T-cell (primary cell): ENCODE measurements at regions not wholly inside any gene's neighbourhood (a gene's known extent, or its start where the extent isn't known, plus 50 kb on each side); places are given as distances from the start of the nearest gene placed in this dataset.

ENCODE experiments used
- ATAC-seq, 4 experiments: fragments of 200-7000 bp in 3 of 4; fragments of 150-1000 bp in 1 of 4; cut with Tn5 transposase; replicated peaks in 1 of 4; 1 replicate in 3 of 4; 2 replicates in 1 of 4; pipeline ENCODE4 v1.10.0; 2021; ENCODE audit warnings: moderate library complexity in 3 of 4, mild to moderate bottlenecking in 2 of 4, moderate number of reproducible peaks in 1 of 4
- CTCF ChIA-PET, 2 donors: fragments of 300-600 bp; sonication (Branson Sonifier 250); formaldehyde crosslinking; loops; one replicate each; lab custom pipeline; 2022; ENCODE audit warnings: antibody characterized with exemption in 2 of 2; lab: Charles Lee
- POLR2A ChIA-PET, 2 donors: fragments of 300-600 bp; sonication (Branson Sonifier 250); formaldehyde crosslinking; loops; one replicate each; lab custom pipeline; 2022; ENCODE audit warnings: antibody characterized with exemption in 2 of 2; lab: Charles Lee
- DNase-seq, 35 experiments: peaks; one replicate each; pipeline versions ENCODE4 v3.0.0 to v3.0.0-alpha.2; 2013 to 2023
- H3K27ac ChIP-seq: one replicate; pipeline ENCODE4 v1.5.1; 2013; ENCODE audit warnings: low read length
- H3K27me3 ChIP-seq, 2 experiments: replicated peaks in 1 of 2; 1 replicate in 1 of 2; 2 replicates in 1 of 2; pipeline versions ENCODE4 v1.6.1 to v1.7.0; 2013; ENCODE audit warnings: low read length in 1 of 2, mixed read lengths in 1 of 2; ENCODE audit not compliant: control insufficient read depth in 2 of 2, insufficient read depth in 2 of 2; ENCODE audit errors: extremely low read depth in 1 of 2
- H3K36me3 ChIP-seq, 2 donors: 1 replicate in 1 of 2; 2 replicates in 1 of 2; pipeline versions ENCODE4 v1.6.1 to v1.7.0; 2013; ENCODE audit warnings: low read length in 1 of 2; ENCODE audit not compliant: control insufficient read depth in 2 of 2, insufficient read depth in 1 of 2; ENCODE audit errors: extremely low read depth in 1 of 2
- H3K4me1 ChIP-seq, 2 experiments: 1 replicate in 1 of 2; 2 replicates in 1 of 2; pipeline versions ENCODE4 v1.6.1 to v1.7.0; 2013; ENCODE audit warnings: low read length in 2 of 2, mixed read lengths in 1 of 2; ENCODE audit not compliant: insufficient read depth in 2 of 2, control insufficient read depth in 1 of 2; ENCODE audit errors: extremely low read depth in 1 of 2
- H3K4me3 ChIP-seq, 2 donors: 1 replicate in 1 of 2; 2 replicates in 1 of 2; pipeline versions ENCODE4 v1.5.1 to v1.7.0; 2013; ENCODE audit warnings: mild to moderate bottlenecking in 2 of 2, low read length in 1 of 2, moderate library complexity in 1 of 2; ENCODE audit not compliant: control insufficient read depth in 1 of 2; ENCODE audit errors: extremely low read depth in 1 of 2
- H3K9me3 ChIP-seq: 2 replicates; pipeline ENCODE4 v1.7.0; 2013
- H3K27ac Mint-ChIP-seq, 2 donors: one replicate each; pipeline ENCODE4 v1.8.0; 2020 to 2021; ENCODE audit warnings: mild to moderate bottlenecking in 2 of 2, mixed read lengths in 2 of 2
- H3K27me3 Mint-ChIP-seq, 2 donors: one replicate each; pipeline ENCODE4 v1.8.0; 2021 to 2022; ENCODE audit warnings: mixed read lengths in 2 of 2
- H3K36me3 Mint-ChIP-seq: one replicate; pipeline ENCODE4 v1.8.0; 2021; ENCODE audit warnings: mixed read lengths
- H3K4me1 Mint-ChIP-seq, 3 donors: one replicate each; pipeline ENCODE4 v1.8.0; 2020 to 2022; ENCODE audit warnings: mixed read lengths in 3 of 3, mild to moderate bottlenecking in 1 of 3
- H3K4me3 Mint-ChIP-seq, 3 donors: one replicate each; pipeline ENCODE4 v1.8.0; 2020 to 2022; ENCODE audit warnings: mild to moderate bottlenecking in 3 of 3, mixed read lengths in 3 of 3, moderate library complexity in 3 of 3
- H3K9me3 Mint-ChIP-seq, 3 donors: one replicate each; pipeline ENCODE4 v1.8.0; 2020 to 2022; ENCODE audit warnings: mixed read lengths in 3 of 3
- WGBS: methylation state at CpG from one replicate; pipeline ENCODE4 v1.1.5; 2013; ENCODE audit warnings: missing lambda C conversion rate; ENCODE audit not compliant: insufficient coverage; 5-methylcytosine and 5-hydroxymethylcytosine counted together

GRCh38 chr6:169342710-169343109 is 89.1 kb upstream of the THBS2 start:
- H3K4me3 ChIP-seq: no peak overlapping the region
- H3K27ac ChIP-seq: no peak overlapping the region
- no CpG with 5 or more reads among the region's 3 CpGs for WGBS
- Mint-ChIP-seq H3K27me3 (peaks cover 7 to 11% of the 10 kb centered on the region in 2 donors), H3K36me3 (no peaks in the 10 kb centered on the region), H3K4me1 (no peaks in the 10 kb centered on the region), H3K4me3 (no peak overlapping the region), H3K27ac (no peak overlapping the region), H3K9me3 (no peaks in the 10 kb centered on the region)
- ChIA-PET CTCF (no interaction called here), POLR2A (no interaction called here)
- peaks cover 0 to 15% of the 10 kb centered on the region in 2 experiments for H3K27me3 ChIP-seq
- H3K36me3 ChIP-seq: no peaks in the 10 kb centered on the region
- no peaks in the 10 kb centered on the region for H3K9me3 ChIP-seq
- DNase-seq: no peak
- H3K4me1 ChIP-seq: no peaks in the 10 kb centered on the region
- ATAC-seq: no peak

GRCh38 chr6:169341706-169342105 is 88.1 kb upstream of the THBS2 start:
- Histone ChIP-seq H3K36me3 (no peaks in the 10 kb centered on the region), H3K27ac (no peak overlapping the region), H3K4me3 (no peak overlapping the region), H3K27me3 (peaks cover 0 to 15% of the 10 kb centered on the region in 2 experiments), H3K4me1 (no peaks in the 10 kb centered on the region), H3K9me3 (no peaks in the 10 kb centered on the region)
- H3K27me3 Mint-ChIP-seq: peaks cover 7 to 11% of the 10 kb centered on the region in 2 donors
- ChIA-PET POLR2A (no interaction called here), CTCF (no interaction called here)
- no peaks in the 10 kb centered on the region for H3K4me1 Mint-ChIP-seq
- ATAC-seq (no peak), DNase-seq (no peak)
- no peaks in the 10 kb centered on the region for H3K36me3 Mint-ChIP-seq
- WGBS: 75% methylated on average over 5 of the region's 5 CpGs
- no peak overlapping the region for H3K4me3 Mint-ChIP-seq
- H3K9me3 Mint-ChIP-seq: no peaks in the 10 kb centered on the region
- H3K27ac Mint-ChIP-seq: no peak overlapping the region

GRCh38 chr6:169341065-169341464 is 87.4 kb upstream of the THBS2 start:
- DNase-seq (no peak), ATAC-seq (no peak)
- Mint-ChIP-seq H3K9me3 (no peaks in the 10 kb centered on the region), H3K27me3 (peaks cover 7 to 11% of the 10 kb centered on the region in 2 donors), H3K27ac (no peak overlapping the region), H3K36me3 (no peaks in the 10 kb centered on the region), H3K4me3 (no peak overlapping the region), H3K4me1 (no peaks in the 10 kb centered on the region)
- ChIA-PET POLR2A (no interaction called here), CTCF (no interaction called here)
- whole genome bisulfite sequencing: 79% methylated on average over 2 of the region's 7 CpGs
- no peak overlapping the region for H3K27ac ChIP-seq
- no peaks in the 10 kb centered on the region for H3K4me1 ChIP-seq
- peaks cover 0 to 15% of the 10 kb centered on the region in 2 experiments for H3K27me3 ChIP-seq
- H3K9me3 ChIP-seq: no peaks in the 10 kb centered on the region
- no peak overlapping the region for H3K4me3 ChIP-seq
- H3K36me3 ChIP-seq: no peaks in the 10 kb centered on the region

DNA sequence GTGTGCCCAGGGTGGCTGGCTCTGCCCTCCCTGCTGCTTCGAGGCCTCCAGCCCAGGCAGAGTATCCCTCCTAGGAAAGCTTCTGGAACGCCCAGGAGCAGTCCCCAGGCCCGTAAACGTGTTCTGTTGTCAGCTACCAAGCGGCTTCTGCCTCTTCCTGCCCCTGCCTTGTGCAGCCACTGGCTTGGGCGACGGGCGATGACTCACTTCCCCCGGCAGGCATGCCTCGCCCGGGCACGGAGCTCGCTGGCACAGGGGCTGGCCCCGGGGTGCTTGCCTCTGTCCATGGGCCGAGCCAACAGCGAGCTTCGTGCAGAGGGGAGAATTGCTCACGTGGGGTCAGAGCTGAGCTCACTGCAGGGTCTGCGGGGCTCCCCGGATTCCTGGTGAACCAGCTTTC is 86.7 kb upstream of the THBS2 start:
- Histone ChIP-seq H3K9me3 (no peaks in the 10 kb centered on the region), H3K4me3 (no peak overlapping the region), H3K27me3 (peaks cover 0 to 15% of the 10 kb centered on the region in 2 experiments), H3K4me1 (no peaks in the 10 kb centered on the region), H3K27ac (no peak overlapping the region), H3K36me3 (no peaks in the 10 kb centered on the region)
- Mint-ChIP-seq H3K4me3 (no peak overlapping the region), H3K36me3 (no peaks in the 10 kb centered on the region), H3K4me1 (no peaks in the 10 kb centered on the region), H3K27me3 (peaks cover 7 to 11% of the 10 kb centered on the region in 2 donors), H3K27ac (no peak overlapping the region), H3K9me3 (no peaks in the 10 kb centered on the region)
- 81% methylated on average over 17 of the region's 20 CpGs for WGBS
- ChIA-PET CTCF (no interaction called here), POLR2A (no interaction called here)
- no peak for ATAC-seq
- DNase-seq: no peak

GRCh38 chr6:169339731-169340309 is 86.2 kb upstream of the THBS2 start:
- DNase-seq: no peak
- Mint-ChIP-seq H3K27ac (no peak overlapping the region), H3K9me3 (no peaks in the 10 kb centered on the region), H3K36me3 (no peaks in the 10 kb centered on the region), H3K27me3 (peaks cover 9 to 11% of the 10 kb centered on the region in 2 donors), H3K4me3 (no peak overlapping the region), H3K4me1 (no peaks in the 10 kb centered on the region)
- ChIA-PET POLR2A (no interaction called here), CTCF (no interaction called here)
- H3K36me3 ChIP-seq: no peaks in the 10 kb centered on the region
- H3K27ac ChIP-seq: no peak overlapping the region
- no peaks in the 10 kb centered on the region for H3K4me1 ChIP-seq
- ATAC-seq: no peak
- WGBS: 90% methylated on average over 7 of the region's 12 CpGs
- H3K4me3 ChIP-seq: no peak overlapping the region
- peaks cover 0 to 15% of the 10 kb centered on the region in 2 experiments for H3K27me3 ChIP-seq
- no peaks in the 10 kb centered on the region for H3K9me3 ChIP-seq

DNA sequence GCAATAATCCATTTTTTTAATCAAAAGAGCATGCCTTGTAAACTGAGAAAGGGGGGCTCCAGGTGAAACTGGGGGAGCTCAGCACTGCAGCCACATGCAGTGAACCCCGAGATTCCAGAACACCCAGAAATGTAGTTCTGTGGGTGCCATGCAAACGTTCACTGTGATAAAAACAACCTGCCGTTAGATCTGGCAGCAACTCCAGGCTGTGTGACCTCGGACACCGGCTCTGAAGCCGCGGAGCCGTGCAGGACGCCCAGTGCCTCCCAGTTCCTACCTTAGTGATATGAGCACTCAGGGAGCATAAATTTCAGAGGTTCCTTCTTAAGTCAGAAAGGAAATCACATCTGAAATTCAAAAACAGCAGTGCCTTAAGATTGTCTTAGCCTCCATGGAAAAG is 85.4 kb upstream of the THBS2 start:
- no peak overlapping the region for H3K27ac Mint-ChIP-seq
- H3K9me3 Mint-ChIP-seq: no peaks in the 10 kb centered on the region
- peaks cover 9 to 10% of the 10 kb centered on the region in 2 donors for H3K27me3 Mint-ChIP-seq
- peaks cover 0 to 15% of the 10 kb centered on the region in 2 experiments for H3K27me3 ChIP-seq
- H3K4me3 Mint-ChIP-seq: no peak overlapping the region
- 75% methylated on average over 4 of the region's 9 CpGs for WGBS
- H3K4me1 Mint-ChIP-seq: no peaks in the 10 kb centered on the region
- CTCF ChIA-PET: no interaction called here
- no peaks in the 10 kb centered on the region for H3K4me1 ChIP-seq
- H3K27ac ChIP-seq: no peak overlapping the region
- no peaks in the 10 kb centered on the region for H3K36me3 ChIP-seq
- H3K4me3 ChIP-seq: no peak overlapping the region
- no peak for DNase-seq
- no peaks in the 10 kb centered on the region for H3K9me3 ChIP-seq
- POLR2A ChIA-PET: no interaction called here
- H3K36me3 Mint-ChIP-seq: no peaks in the 10 kb centered on the region
- no peak for ATAC-seq
